Suppressor macrophage treated with lipopolysaccharide for 1 hour (primary cell): ENCODE measurements at regions not wholly inside any gene's neighbourhood (a gene's known extent, or its start where the extent isn't known, plus 50 kb on each side); places are given as distances from the start of the nearest gene placed in this dataset.

Experiments used
- DNase-seq, 3 donors: peaks; one replicate each; pipeline ENCODE4 v3.0.0-alpha.2; 2020 to 2022

DNA sequence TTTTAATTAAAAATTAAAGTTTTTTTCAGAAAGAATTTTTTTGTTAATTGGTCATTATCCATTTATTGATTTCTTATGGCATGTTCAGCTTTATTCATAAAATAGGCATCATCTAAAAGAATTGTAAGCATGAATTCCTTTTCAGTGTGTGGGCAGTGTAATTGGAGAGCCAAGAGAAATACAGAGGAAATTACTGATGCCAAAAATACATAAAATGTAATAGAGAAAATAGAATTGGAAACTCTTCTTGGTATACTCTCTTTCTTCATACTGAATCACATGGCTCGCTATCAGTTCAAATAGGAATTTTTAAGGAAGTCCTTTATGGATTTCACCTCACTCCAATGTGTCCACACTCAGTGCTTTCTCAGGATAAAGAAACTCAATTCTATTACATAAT is 663.6 kb upstream of the NRXN1 start:
- DNase-seq, result no peak

DNA sequence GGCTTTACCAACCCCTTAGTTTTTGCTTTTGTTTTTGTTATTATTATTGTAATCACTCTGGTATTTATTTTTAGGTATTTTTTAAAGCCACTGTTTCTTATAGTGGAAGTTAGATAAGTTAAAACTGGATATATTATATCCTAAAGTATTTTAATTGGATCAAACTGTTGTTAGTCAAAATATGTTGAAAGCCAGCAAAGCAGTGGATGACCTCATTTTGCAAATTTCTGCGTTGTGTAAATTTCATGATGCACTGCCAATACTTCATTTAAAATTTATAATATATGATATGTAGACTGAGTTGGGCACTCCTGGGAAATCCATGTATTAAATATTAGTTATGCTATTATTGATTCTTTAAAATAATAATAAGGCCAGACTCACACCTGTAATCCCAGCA is 661.7 kb upstream of the NRXN1 start:
- no peak for DNase-seq

DNA sequence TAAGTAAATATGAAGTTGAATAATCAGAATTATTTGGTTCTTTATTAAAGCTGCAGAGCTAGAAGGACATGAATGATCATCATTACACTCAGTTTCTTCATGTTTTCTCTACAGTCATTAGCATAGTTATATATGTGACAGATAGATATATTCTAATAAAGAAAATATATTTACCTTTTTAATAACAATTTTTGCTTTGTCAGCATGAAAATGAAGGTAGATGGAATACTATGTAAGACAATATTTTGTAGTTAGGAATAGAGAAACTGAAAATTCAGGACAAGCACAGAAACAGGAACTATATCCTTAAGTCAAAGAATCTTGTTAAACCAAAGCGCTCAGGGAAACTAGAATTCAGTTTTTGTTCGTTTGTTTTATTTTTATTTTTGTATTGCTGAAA is 649.9 kb upstream of the NRXN1 start:
- DNase-seq, result no peak

DNA sequence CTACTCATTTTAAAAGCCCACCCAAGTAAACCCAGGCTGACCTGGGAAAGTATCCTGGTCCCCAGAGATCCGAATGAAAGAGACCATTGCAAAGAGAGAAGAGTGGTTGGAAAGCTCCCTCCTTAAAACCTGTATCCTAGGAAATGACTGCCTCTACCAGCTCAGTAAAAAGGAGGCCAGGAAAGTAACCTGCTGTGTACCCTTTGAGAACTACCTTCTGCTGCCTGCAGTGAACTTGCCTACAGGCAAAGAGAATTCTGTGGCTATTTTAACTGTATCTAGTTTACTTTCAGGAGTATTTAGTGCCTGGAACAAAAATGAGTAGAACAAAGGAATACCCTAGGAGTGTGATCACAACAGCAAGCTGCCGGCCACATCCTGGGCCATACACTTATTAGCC is 641.7 kb upstream of the NRXN1 start:
- no peak for DNase-seq

DNA sequence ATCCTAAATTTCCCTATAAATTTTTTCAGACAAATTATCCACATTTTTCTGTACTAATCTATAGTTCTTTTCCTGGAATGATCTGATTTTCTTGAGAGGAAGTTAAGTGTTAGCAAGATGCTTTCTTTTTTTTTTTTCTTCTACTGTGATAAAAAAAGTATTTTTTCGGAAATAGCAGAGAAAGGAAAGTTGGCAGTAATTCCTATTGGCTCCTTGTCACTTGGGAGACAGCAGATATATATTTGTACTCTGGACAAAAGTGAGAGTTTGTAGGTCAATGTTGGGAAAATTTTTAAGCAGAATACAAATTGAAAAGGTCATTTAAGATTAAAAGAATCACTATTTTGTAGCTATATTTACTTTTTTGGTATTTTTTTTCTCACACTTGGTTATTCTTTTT is 635.7 kb upstream of the NRXN1 start:
- no peak for DNase-seq

DNA sequence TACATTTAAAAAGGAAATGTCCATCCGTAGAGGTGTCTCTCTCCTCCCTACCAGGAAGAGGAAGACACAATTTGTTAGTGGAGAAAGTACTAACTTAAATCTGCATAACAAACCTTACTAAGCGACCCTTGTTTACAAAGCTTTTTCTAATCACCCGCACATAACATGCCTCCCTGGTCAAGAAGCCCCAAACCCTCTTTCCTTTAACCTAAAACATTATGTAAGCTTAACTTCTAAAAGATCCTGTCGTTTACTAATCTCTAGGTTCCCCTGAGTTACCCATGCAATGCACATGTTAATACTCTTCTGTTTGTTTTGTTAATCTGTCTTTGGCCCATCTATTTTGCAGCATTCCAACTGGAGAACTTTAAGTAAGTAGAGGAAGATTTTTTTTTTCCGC is 630.3 kb upstream of the NRXN1 start:
- no peak for DNase-seq

DNA sequence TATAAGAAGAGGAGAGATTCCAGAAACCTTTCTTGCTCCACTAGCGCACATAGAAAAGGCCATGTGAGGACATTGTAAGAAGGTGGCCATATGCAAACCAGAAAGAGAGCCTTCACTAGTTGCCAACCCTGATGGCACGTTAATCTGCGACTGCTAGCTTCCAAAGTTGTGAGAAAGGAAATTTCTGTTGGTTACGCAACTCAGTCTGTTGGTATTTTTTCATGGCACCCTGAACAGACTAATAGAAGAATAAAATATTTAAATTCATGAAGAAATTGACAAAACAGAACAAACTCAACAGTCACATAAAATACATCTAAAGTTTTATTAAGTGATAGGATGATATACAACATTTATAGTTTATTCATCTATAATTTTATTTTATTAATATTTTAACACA is 625.9 kb upstream of the NRXN1 start:
- DNase-seq, result no peak

DNA sequence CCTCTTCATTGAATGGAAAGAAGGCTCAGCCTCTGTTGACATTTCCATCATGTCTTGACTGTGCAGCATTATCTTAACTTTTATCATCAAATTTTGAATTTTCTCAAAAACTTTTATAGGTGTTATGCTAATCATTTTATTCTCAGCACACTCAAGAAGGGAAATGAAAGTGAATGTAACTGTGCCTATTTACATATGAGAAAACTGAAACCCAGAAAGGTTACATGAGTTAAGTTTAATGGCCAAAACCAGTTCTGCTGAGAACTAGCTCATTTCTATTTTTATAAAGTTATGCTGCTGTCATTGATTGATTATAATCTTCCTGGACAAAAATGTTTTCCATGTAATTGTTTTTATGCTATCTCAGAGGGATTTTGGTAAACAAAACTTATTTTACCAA is 618.8 kb upstream of the NRXN1 start:
- DNase-seq, result no peak

DNA sequence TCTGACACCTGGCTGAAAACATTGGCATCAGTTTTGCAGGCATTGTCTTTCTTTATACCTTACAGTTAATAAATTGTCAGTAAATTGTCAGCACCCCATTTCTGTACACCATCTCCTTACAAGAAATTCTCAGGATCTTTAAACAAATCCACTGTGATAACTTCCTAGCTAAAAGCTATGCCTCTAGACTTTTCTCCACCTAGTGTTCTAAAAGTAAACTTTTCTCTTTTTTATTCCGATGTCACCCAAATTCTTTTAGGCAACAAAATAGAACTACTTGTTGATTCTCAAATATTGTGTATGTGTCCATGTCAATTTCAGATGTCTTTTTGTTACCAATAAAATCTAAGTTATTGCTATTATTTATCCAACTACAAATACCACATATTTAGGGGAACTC is 617.4 kb upstream of the NRXN1 start:
- no peak for DNase-seq

DNA sequence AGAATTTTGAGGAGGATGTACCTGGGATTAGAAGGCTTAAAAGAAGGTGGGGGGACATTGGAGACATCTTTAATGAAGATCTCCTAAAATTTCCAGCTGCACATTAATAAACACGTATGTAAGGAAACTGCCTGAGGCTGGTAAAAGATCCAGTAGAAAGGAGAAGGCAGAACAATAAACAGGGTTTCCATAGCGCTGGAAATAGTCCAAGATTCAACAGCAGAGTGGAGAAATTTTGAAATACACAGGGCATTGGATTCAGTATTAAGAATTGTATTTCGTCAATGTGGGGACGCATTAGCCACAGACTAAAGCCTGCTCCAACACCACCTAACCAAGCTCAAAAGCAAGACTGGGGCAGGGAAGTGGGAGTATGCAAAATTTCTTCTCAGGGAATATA is 606.9 kb upstream of the NRXN1 start:
- no peak for DNase-seq

DNA sequence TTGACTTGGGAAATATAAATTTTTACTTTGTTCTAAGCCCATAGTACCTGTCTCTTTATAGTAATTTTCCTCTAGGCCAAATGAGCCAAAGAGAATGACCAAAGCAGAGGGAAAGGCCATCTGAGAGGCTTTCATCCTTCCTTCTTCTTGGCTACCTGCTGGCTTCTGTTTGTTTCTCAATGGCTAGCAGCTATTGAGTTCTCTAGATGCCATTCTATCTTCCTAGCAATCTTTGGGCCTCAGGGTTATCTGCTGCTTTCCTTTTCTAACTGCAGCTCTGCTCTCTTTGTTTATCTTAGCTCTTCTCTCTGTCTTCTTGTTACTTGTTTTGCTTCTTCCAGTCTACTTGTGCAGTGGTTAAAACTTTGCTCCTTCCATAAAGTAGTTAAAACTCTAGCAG is 601.1 kb upstream of the NRXN1 start:
- DNase-seq, result no peak

DNA sequence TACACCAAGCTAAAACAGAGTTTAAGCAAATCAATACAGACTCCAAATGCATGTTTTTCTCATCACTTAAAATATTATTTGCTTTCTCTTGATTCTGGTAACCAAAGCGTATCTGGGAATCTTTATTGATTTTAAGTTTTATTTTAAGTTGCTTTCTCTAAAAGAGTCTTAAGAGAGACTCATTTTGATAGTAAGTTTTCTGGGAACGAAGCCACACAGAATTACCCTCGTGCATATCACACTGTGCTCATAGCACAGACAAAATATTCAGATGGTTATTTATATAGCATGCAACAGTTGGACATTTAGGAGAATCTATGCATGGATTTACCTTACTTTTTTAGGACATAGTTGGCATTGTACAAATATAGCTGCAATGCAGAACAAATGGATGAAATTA is 597.5 kb upstream of the NRXN1 start:
- no peak for DNase-seq

DNA sequence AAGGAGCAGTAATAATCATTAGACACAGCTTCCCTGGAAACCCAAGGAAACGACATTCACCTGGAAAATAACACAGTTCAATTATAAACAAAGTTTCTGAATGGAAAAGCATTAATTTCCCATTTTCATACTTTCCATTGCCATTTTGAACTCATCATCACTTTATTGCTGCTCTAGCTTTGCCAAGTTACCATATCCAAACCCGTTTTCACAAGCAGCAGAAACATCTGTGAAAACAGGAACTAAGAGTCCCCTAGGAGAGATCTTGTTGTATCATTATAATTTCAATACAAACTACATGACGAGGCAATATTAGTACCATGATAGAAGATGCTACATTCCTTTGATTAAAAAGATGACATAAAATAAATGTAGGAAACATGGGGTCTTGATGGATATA is 597.0 kb upstream of the NRXN1 start:
- DNase-seq, result no peak

DNA sequence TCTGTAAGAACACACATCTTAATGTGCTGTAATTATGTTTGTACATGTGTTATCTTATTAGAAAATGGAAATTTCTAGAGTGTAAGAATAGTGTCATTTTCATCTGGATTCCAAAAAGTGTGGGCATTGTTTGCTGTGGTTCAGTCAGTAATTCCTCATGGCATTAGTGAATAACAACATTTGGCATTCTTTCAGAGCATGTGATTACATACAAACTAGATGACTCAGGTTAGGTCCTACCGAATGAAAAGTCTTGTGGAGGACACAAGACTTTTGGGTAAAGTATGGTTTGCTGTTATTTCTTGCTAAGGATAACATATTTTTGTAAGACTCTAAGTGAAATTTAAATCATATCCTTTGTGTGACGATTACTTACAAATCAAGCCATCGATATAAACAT is 593.1 kb upstream of the NRXN1 start:
- no peak for DNase-seq

DNA sequence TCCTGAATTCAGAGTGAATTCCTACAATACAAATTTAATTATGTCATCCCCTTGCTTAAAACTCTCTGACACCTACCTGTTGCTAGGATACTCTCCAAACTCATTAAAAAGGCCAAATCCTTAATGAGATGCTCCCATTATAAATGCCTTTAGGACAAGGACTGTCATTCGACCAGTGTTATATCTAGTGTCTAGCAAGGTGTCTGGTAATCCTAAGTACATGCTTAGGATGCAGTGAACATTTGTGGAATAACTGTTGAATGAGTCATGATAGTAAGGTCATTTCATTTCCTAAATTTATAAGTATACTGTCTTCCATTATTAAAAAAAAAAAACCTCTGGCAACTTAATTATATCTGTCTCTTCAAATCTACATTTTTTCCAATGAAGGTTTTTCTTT is 588.9 kb upstream of the NRXN1 start:
- no peak for DNase-seq

DNA sequence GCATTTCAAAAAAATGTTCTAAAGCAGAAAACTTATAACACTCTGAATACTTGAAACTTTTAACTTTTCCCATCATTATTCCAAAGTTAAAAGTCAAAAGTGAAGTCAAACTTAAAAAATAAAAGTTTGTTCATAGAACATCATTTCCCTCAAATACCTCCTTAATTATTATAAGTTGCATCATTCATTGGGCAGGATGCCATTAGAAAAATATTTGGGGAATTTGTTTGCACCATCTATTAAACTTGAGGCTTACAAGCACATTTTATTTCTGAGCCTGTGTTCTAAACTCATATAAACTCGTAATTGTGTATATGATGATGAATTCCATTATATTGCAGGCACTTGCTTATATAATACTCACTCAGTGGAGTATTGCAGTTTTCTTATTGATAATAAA is 588.0 kb upstream of the NRXN1 start:
- no peak for DNase-seq

DNA sequence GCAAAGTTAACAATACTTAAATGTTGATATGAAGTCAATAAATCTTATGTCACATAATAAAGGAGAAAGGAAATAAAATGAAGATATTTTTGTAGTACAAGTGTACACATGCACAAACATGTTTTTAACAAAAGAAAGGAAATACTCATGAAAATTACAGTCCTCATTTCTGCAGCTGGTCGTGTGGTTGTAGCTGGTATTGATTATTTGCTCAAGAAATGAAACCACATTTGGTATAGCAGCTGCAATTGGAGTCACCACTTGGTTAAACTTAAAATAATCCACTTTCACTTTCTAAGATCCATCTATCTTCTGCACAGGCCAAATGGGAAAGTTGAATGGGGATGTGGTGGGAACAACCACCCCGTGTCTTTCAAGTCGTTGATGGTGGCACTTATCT is 580.5 kb upstream of the NRXN1 start:
- DNase-seq, result no peak

DNA sequence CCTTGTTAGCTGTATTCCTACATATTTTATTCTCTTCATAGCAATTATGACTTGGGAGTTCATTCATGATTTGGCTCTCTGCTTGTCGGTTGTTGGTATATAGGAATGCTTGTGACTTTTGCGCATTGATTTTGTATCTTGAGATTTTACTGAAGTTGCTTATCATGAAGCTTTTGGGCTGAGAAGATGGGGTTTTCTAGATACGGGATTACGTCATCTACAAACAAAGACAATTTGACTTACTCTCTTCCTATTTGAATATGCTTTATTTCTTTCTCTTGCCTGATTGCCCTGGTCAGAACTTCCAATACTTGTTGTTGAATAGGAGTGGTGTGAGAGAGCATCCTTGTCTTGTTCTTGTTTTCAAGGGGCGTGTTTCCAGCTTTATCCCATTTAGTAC is 569.8 kb upstream of the NRXN1 start:
- no peak for DNase-seq

DNA sequence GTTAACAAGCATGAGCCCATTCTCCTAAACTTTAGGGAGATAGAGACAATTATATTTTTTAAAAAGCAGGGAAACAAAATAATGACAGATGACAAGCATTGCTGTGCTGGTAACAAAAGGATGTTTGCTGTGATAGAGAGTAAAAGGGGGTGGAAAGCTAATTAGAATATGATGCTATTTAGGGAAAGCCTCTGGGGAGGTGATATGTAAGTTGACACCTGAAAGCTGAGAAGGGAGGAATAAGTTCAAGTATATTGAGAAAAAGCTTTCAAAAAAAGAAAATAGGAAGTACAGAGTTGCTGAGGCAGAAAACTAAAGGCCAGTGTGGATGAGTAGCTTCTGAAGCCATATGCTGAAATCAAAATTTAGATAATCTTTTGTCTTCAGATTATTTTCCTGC is 565.2 kb upstream of the NRXN1 start:
- no peak for DNase-seq

DNA sequence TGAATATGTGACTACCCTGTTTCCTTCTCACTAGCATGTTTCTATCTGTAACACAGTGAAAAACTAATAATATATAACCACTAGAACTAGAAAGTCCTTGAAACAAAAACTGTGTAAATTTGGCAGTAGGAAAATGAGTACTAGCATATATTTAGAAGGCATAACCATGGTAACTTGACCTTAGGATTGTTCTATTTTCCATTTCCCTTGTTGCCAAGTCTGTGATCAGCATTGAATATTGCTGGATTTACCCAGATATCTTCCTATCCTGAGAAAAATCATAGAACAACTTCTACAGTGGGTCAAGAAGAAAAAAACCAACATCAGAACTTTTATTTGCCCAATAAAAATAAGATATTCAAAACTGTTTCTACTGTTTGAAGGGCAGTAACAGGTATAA is 563.9 kb upstream of the NRXN1 start:
- no peak for DNase-seq

DNA sequence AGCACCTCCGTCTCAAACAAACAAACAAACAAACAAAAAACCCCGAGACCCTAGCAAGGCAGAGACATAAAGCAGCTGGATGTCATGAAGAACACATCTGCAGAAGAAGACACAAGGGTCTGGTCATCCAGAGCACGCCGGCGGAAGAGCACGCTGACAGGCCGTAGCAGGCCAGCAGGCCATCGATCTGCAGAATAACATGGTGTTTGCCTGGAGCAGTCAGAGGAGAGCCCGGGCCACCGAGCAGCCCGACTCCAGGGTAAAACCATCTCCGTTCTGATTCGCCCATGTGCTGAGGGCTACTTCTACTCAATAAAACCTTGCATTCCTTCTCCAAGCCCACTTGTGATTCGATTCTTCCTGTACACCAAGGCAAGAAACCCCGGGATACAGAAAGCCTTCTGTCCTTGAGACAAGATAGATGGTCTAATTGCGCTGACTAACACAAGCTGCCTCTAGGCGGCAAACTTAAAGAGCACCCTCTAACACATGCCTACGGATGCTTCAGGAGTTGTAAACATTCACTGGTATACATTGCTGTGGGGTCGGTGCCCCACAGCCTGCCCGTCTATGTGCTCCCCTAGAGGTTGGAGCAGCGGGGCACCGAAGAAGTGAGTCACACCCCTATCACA is 549.8 kb upstream of the NRXN1 start:
- DNase-seq, result no peak

DNA sequence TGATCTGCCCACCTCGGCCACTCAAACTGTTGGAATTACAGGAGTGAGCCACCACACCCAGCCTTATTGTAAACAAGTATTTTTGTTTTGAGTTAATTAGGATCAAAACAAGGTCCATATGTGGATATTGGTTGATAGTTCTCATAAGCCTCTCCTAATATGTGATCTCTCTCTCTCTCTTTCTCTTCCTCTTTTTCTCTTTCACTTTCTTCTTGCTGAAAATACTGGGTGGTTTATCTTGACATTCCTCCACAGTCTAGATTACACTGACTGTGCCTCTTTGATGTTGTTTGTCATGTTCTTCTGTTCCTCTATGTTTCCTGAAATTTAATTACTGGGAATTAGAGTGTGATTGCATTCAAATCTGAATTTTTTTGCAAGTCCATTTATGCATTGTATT is 547.5 kb upstream of the NRXN1 start:
- no peak for DNase-seq

DNA sequence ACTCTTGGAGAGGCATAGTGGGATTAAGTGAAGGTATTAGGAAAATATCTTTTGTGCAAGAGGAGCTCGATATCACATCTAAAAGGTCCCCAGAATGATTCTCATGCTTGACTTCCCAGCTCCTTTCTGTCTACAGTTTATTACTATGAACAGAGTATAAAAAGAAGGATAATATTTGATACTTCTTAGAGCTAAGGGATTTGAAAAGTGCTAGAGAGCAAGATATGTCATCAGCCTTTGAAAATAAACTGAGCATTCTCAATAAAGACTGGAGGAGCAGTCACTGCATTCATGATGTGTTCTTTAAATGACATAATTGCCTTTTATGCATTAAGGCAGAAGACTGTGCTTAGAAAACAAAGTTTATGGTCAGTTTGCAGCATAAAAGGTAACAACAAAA is 543.2 kb upstream of the NRXN1 start:
- DNase-seq, result no peak

DNA sequence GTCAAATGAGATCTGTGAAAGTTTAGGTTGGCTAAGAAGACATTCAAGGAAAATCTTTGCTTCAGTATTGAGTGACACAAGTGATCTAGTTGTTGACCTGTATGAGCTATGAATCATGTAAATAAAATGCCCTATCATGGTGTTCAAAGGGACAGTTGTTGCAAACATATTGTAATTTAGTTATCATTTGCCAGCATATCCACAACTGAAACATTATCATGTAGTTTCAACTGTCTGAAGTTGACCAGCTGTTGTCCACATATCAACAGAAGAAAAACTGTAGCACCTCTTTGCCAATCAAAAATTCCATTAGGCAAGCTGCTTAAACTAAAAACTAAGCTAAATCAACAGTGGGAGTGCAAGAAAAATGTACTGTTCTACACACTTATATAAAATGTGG is 527.1 kb upstream of the NRXN1 start:
- DNase-seq, result no peak

DNA sequence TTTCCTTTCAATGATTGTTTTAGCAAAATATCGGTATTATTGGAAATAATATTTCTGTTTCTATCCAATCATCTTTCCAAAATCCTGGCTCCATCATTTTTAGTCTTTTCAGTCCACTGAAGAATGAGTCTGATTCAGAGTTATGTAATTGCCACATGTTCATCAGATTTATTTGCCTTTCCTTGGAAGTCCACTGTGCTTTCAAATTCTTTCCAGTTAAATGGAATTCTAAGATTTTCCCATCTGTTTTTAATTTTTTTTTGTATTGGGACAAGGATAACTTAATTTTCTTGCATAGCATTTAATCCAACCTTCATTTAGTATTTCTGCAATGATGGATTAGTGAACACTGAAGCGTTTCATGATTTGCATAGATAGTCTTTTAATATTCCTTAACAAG is 521.5 kb upstream of the NRXN1 start:
- no peak for DNase-seq

DNA sequence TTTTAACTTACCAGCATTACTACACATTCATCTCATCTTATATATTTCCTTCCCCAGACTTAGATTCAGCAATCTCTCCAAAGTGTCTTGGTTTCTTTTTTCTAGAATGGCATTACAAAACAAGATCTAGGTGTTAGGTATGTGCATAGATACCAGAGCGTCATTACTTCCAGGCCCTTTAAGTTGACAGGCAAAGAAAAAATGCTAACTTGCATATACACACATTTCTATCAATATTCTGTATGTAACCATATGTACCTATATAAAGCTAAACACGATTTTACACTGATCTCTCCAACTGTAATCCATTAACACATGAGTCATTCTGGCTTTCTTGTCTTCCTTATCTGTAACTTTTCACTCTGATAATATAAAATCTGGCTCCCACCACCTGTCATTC is 503.8 kb upstream of the NRXN1 start:
- DNase-seq, result no peak
